OCI-LY1 (cell line): ENCODE measurements at regions not wholly inside any gene's neighbourhood (a gene's known extent, or its start where the extent isn't known, plus 50 kb on each side); places are given as distances from the start of the nearest gene placed in this dataset.
"Not testable (repeated sequence)": the region's sequence is repeated elsewhere in the genome, so short reads cannot be mapped to it uniquely, and the experiment has no call there.

Source experiments
- H2AFZ ChIP-seq: fragments of 200-600 bp; sonication (generic), shearing (Covaris generic); 2 replicates; pipeline ENCODE4 v1.6.0; 2014; ENCODE audit warnings: antibody characterized with exemption, mild to moderate bottlenecking, low read length
- H3F3A ChIP-seq: fragments of 200-600 bp; sonication (generic), shearing (Covaris generic); 2 replicates; pipeline ENCODE4 v1.6.0; 2014; ENCODE audit warnings: mild to moderate bottlenecking, antibody characterized with exemption, low read length, moderate library complexity; ENCODE audit not compliant: insufficient read depth
- H3K27ac ChIP-seq: fragments of 200-600 bp; sonication (generic); 2 replicates; pipeline ENCODE4 v1.5.1; 2014; ENCODE audit warnings: low read length, mixed run types, mild to moderate bottlenecking, low read depth; ENCODE audit not compliant: poor library complexity, severe bottlenecking
- H3K27me3 ChIP-seq: fragments of 200-600 bp; sonication (generic); 2 replicates; pipeline ENCODE4 v1.6.0; 2014; ENCODE audit warnings: antibody characterized with exemption, mild to moderate bottlenecking, low read length, moderate library complexity; ENCODE audit not compliant: insufficient read depth
- H3K36me3 ChIP-seq: fragments of 200-600 bp; sonication (generic); 2 replicates; pipeline ENCODE4 v1.6.1; 2014; ENCODE audit warnings: mild to moderate bottlenecking, antibody characterized with exemption, low read length, moderate library complexity, mixed read lengths; ENCODE audit not compliant: insufficient read depth
- H3K4me1 ChIP-seq: fragments of 200-600 bp; sonication (generic); 2 replicates; pipeline ENCODE4 v1.5.1; 2014; ENCODE audit warnings: mild to moderate bottlenecking, low read length, moderate library complexity; ENCODE audit not compliant: insufficient read depth, severe bottlenecking
- H3K4me2 ChIP-seq: fragments of 200-600 bp; sonication (generic), shearing (Covaris generic); 2 replicates; pipeline ENCODE4 v1.6.1; 2014; ENCODE audit warnings: low read length
- H3K4me3 ChIP-seq: fragments of 200-600 bp; sonication (generic); 2 replicates; pipeline ENCODE4 v1.5.1; 2014; ENCODE audit warnings: low read length, low read depth, mild to moderate bottlenecking, mixed read lengths; ENCODE audit not compliant: poor library complexity, severe bottlenecking
- H3K79me2 ChIP-seq: fragments of 200-600 bp; shearing (Covaris generic); 2 replicates; pipeline ENCODE4 v1.6.1; 2016; ENCODE audit warnings: mixed run types, low read length, mixed read lengths; ENCODE audit not compliant: insufficient read depth
- H3K9ac ChIP-seq: fragments of 200-600 bp; sonication (generic), shearing (Covaris generic); 2 replicates; pipeline ENCODE4 v1.6.1; 2014; ENCODE audit warnings: mild to moderate bottlenecking, low read length, mixed read lengths
- H3K9me2 ChIP-seq: fragments of 200-600 bp; sonication (generic), shearing (Covaris generic); 2 replicates; pipeline ENCODE4 v1.6.1; 2014; ENCODE audit warnings: low read depth, mild to moderate bottlenecking, low read length, mixed read lengths
- H3K9me3 ChIP-seq: fragments of 200-600 bp; shearing (Covaris generic); 2 replicates; pipeline ENCODE4 v1.6.1; 2014; ENCODE audit warnings: low read length, mixed read lengths
- H4K20me1 ChIP-seq: fragments of 200-600 bp; sonication (generic), shearing (Covaris generic); 2 replicates; pipeline ENCODE4 v1.6.0; 2016; ENCODE audit warnings: mild to moderate bottlenecking, low read length; ENCODE audit not compliant: insufficient read depth
- CTCF ChIP-seq: fragments of 200-600 bp; sonication (generic), shearing (Covaris generic); IDR thresholded peaks from 2 replicates; pipeline ENCODE4 v1.5.1; 2017; ENCODE audit warnings: mild to moderate bottlenecking, antibody characterized with exemption, low read length, moderate library complexity, mixed read lengths
- EZH2 ChIP-seq: fragments of 200-600 bp; sonication (generic), shearing (Covaris generic); IDR thresholded peaks from 2 replicates; pipeline ENCODE4 v1.8.0; 2017; ENCODE audit warnings: borderline replicate concordance, mixed run types, mild to moderate bottlenecking, antibody characterized with exemption, low read length, moderate library complexity, mixed read lengths

GRCh38 chr2:167718560-167718959 lies 528.8 kb downstream of the STK39 start:
- Histone ChIP-seq H3K36me3 (no peaks in the 10 kb centered on the region), H3K27ac (no peak overlapping the region), H3K4me2 (no peak overlapping the region), H3K27me3 (no peaks in the 10 kb centered on the region), H3K9me3 (no peaks in the 10 kb centered on the region), H3K79me2 (no peaks in the 10 kb centered on the region), H3K9me2 (no peaks in the 10 kb centered on the region), H3K4me1 (no peaks in the 10 kb centered on the region), H4K20me1 (no peaks in the 10 kb centered on the region), H2AFZ (no peak overlapping the region), H3F3A (no peaks in the 10 kb centered on the region), H3K4me3 (no peak overlapping the region), H3K9ac (no peak overlapping the region)
- TF ChIP-seq CTCF (no peak), EZH2 (no peak)

GRCh38 chr2:167715932-167716331 lies 531.5 kb downstream of the STK39 start:
- Histone ChIP-seq H3K4me3 (no peak overlapping the region), H4K20me1 (no peaks in the 10 kb centered on the region), H3F3A (no peaks in the 10 kb centered on the region), H3K79me2 (no peaks in the 10 kb centered on the region), H3K9ac (no peak overlapping the region), H3K9me2 (no peaks in the 10 kb centered on the region), H3K27me3 (no peaks in the 10 kb centered on the region), H3K4me2 (no peak overlapping the region), H3K9me3 (no peaks in the 10 kb centered on the region), H2AFZ (no peak overlapping the region), H3K27ac (no peak overlapping the region), H3K36me3 (no peaks in the 10 kb centered on the region), H3K4me1 (no peaks in the 10 kb centered on the region)
- TF ChIP-seq EZH2 = no peak

GRCh38 chr2:167715498-167715897 lies 531.9 kb downstream of the STK39 start:
- not testable (repeated sequence) for H3K4me2 ChIP-seq, H3K79me2 ChIP-seq, H3K36me3 ChIP-seq, H3K27me3 ChIP-seq, H3F3A ChIP-seq, H3K27ac ChIP-seq, H3K4me3 ChIP-seq, H3K9me3 ChIP-seq, H3K9me2 ChIP-seq, H2AFZ ChIP-seq, H3K9ac ChIP-seq, H4K20me1 ChIP-seq, H3K4me1 ChIP-seq

- no peaks in the 10 kb centered on the region for H3K79me2 ChIP-seq
- TF ChIP-seq CTCF (no peak), EZH2 (no peak)
- H3K4me1 ChIP-seq = no peaks in the 10 kb centered on the region
- H3K27ac ChIP-seq = no peak overlapping the region
- no peak overlapping the region for H2AFZ ChIP-seq
- no peak overlapping the region for H3K4me2 ChIP-seq
- H3K27me3 ChIP-seq = no peaks in the 10 kb centered on the region
- no peaks in the 10 kb centered on the region for H3F3A ChIP-seq
- no peaks in the 10 kb centered on the region for H4K20me1 ChIP-seq
- H3K9me2 ChIP-seq = no peaks in the 10 kb centered on the region
- H3K9me3 ChIP-seq = no peaks in the 10 kb centered on the region
- no peak overlapping the region for H3K9ac ChIP-seq
- H3K4me3 ChIP-seq = no peak overlapping the region
- no peaks in the 10 kb centered on the region for H3K36me3 ChIP-seq
Observed at GRCh38 chr2:167712275-167712674, 535.1 kb downstream of the STK39 start.
